ENCODE measurements at regions not wholly inside any gene's neighbourhood (a gene's known extent, or its start where the extent isn't known, plus 50 kb on each side); places are given as distances from the start of the nearest gene placed in this dataset.
A peak's percentile ranks its signal among the peaks of the same experiment; 100 is the strongest.

GRCh38 chr15:39153058-39153714 lies 427.7 kb upstream of the THBS1 start:
- ATAC-seq (no peak), DNase-seq (ENCODE audit: low spot score) (no peak)
- ChIA-PET CTCF (interaction anchor here (1.7 kb wide), 1 partner anchor 19 kb away, joined by 4 read pairs; no protein-coding TSS in a partner anchor), POLR2A (no interaction called here)
- H3K27ac Mint-ChIP-seq = no peak overlapping the region
- TF ChIP-seq ATF3 (CRISPR knock-in tag; conservative IDR thresholded peaks at IDR 0.05) = no peak
- no peak for TF ChIP-seq CDX4 (CRISPR knock-in tag; IDR thresholded peaks at IDR 0.05; ENCODE audit: borderline replicate concordance)
- no peak overlapping the region for H3K4me3 Mint-ChIP-seq
- H3K27me3 Mint-ChIP-seq (ENCODE audit: low read depth) = no peaks in the 10 kb centered on the region
- peaks cover 27% of the 10 kb centered on the region for H3K4me1 Mint-ChIP-seq
- no peaks in the 10 kb centered on the region for H3K9me3 Mint-ChIP-seq
- no peaks in the 10 kb centered on the region for H3K36me3 Mint-ChIP-seq

DNA sequence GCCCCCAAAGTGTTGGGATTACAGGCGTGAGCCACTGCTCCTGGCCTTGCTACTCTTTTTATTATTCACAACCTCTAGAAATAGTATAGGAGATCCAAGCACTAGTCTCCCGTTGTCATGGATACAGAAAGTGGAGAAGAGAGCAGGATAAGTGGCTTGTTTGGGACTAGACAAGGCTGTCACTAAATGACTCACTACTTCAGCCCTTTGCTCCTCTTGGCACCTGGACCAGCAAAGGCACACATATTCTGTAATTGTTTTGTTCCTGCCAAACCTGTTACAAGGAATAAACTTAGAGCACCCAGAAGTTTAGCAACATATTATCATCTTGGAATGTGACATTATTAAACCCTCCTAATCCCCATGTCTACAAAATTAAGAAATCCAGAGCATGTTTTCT lies 427.2 kb upstream of the THBS1 start:
- H3K27ac Mint-ChIP-seq = no peak overlapping the region
- H3K9me3 Mint-ChIP-seq = no peaks in the 10 kb centered on the region
- DNase-seq (ENCODE audit: low spot score) (no peak), ATAC-seq (no peak)
- H3K4me3 Mint-ChIP-seq = no peak overlapping the region
- POLR2A ChIA-PET = no interaction called here
- H3K27me3 Mint-ChIP-seq (ENCODE audit: low read depth) = no peaks in the 10 kb centered on the region
- CTCF ChIA-PET = interaction anchor here (1.0 to 1.7 kb wide), 5 partner anchors 18 to 426 kb away, joined by 3 to 6 read pairs (median 4); no protein-coding TSS in a partner anchor
- TF ChIP-seq PRDM15 (CRISPR knock-in tag; IDR thresholded peaks at IDR 0.05) (no peak), HMGA2 (CRISPR knock-in tag; IDR thresholded peaks at IDR 0.05) (no peak), FOXJ3 (CRISPR knock-in tag; IDR thresholded peaks at IDR 0.05; ENCODE audit: borderline replicate concordance) (no peak), ZNF121 (CRISPR knock-in tag; IDR thresholded peaks at IDR 0.05) (no peak)
- TF ChIP-seq, protein P1, sequence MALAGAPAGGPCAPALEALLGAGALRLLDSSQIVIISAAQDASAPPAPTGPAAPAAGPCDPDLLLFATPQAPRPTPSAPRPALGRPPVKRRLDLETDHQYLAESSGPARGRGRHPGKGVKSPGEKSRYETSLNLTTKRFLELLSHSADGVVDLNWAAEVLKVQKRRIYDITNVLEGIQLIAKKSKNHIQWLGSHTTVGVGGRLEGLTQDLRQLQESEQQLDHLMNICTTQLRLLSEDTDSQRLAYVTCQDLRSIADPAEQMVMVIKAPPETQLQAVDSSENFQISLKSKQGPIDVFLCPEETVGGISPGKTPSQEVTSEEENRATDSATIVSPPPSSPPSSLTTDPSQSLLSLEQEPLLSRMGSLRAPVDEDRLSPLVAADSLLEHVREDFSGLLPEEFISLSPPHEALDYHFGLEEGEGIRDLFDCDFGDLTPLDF (CRISPR knock-in tag; IDR thresholded peaks at IDR 0.05) = no peak
- H3K36me3 Mint-ChIP-seq = no peaks in the 10 kb centered on the region
- peaks cover 29% of the 10 kb centered on the region for H3K4me1 Mint-ChIP-seq

DNA sequence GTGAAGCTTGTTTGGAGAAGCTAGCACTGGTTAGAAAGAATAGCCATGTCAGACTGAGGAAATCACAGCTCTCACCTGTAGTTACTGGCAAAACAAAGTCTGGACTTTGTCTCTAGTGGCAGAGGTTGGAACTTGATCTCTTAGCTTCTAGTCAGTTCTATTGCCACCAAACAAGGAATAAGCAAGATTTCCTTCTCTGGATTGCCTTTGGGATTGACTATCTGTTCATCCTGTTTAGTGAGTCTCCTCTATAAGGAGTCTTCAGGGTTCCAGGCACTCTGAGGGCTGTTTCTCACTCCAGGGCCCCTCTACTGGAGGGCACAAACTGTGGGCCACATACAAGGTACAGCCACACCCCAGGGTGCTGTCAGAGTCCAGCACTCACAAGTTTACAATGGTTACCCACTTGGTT lies 426.6 kb upstream of the THBS1 start:
- H3K9me3 Mint-ChIP-seq = no peaks in the 10 kb centered on the region
- peak; percentile 53 for ATAC-seq
- POLR2A ChIA-PET = no interaction called here
- no peak overlapping the region for H3K27ac Mint-ChIP-seq
- no peak for DNase-seq (ENCODE audit: low spot score)
- CTCF ChIA-PET = interaction anchor here (0.8 to 1.7 kb wide), 6 partner anchors 18 to 426 kb away, joined by 3 to 6 read pairs (median 4); no protein-coding TSS in a partner anchor
- H3K4me1 Mint-ChIP-seq = peaks cover 29% of the 10 kb centered on the region
- H3K27me3 Mint-ChIP-seq (ENCODE audit: low read depth) = no peaks in the 10 kb centered on the region
- H3K4me3 Mint-ChIP-seq = no peak overlapping the region
- H3K36me3 Mint-ChIP-seq = no peaks in the 10 kb centered on the region
- TF ChIP-seq ZNF232 (CRISPR knock-in tag; IDR thresholded peaks at IDR 0.05) (no peak), ZNF532 (CRISPR knock-in tag; IDR thresholded peaks at IDR 0.05; ENCODE audit: borderline replicate concordance) (no peak), MYBL2 (CRISPR knock-in tag; IDR thresholded peaks at IDR 0.05) (no peak), TCF7 (CRISPR knock-in tag; IDR thresholded peaks at IDR 0.05; ENCODE audit: low read depth) (no peak), CDX4 (CRISPR knock-in tag; IDR thresholded peaks at IDR 0.05; ENCODE audit: borderline replicate concordance) (no peak), CTCF (IDR thresholded peaks at IDR 0.05) (no peak)
- TF ChIP-seq, protein P2, sequence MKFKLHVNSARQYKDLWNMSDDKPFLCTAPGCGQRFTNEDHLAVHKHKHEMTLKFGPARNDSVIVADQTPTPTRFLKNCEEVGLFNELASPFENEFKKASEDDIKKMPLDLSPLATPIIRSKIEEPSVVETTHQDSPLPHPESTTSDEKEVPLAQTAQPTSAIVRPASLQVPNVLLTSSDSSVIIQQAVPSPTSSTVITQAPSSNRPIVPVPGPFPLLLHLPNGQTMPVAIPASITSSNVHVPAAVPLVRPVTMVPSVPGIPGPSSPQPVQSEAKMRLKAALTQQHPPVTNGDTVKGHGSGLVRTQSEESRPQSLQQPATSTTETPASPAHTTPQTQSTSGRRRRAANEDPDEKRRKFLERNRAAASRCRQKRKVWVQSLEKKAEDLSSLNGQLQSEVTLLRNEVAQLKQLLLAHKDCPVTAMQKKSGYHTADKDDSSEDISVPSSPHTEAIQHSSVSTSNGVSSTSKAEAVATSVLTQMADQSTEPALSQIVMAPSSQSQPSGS (CRISPR knock-in tag; IDR thresholded peaks at IDR 0.05; ENCODE audit: borderline replicate concordance, low read depth) = no peak
- TF ChIP-seq, protein P3, sequence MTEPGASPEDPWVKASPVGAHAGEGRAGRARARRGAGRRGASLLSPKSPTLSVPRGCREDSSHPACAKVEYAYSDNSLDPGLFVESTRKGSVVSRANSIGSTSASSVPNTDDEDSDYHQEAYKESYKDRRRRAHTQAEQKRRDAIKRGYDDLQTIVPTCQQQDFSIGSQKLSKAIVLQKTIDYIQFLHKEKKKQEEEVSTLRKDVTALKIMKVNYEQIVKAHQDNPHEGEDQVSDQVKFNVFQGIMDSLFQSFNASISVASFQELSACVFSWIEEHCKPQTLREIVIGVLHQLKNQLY (CRISPR knock-in tag; IDR thresholded peaks at IDR 0.05) = no peak
